Trophoblast cell (in vitro differentiated cells and primary cell): ENCODE measurements at regions not wholly inside any gene's neighbourhood (a gene's known extent, or its start where the extent isn't known, plus 50 kb on each side); places are given as distances from the start of the nearest gene placed in this dataset.
"Not testable (repeated sequence)": the region's sequence is repeated elsewhere in the genome, so short reads cannot be mapped to it uniquely, and the experiment has no call there.

Source experiments
- DNase-seq, 2 donors: peaks; one replicate each; pipeline ENCODE4 v3.0.0-alpha.2; 2016
- H2AFZ ChIP-seq: 2 replicates; pipeline ENCODE4 v1.6.1; 2013; ENCODE audit warnings: low read length, moderate library complexity, mild to moderate bottlenecking; ENCODE audit not compliant: insufficient read depth, poor library complexity
- H2AK5ac ChIP-seq: 2 replicates; pipeline ENCODE4 v1.6.1; 2013; ENCODE audit warnings: mild to moderate bottlenecking, low read length
- H2BK120ac ChIP-seq: 2 replicates; pipeline ENCODE4 v1.6.1; 2013; ENCODE audit warnings: low read length, mild to moderate bottlenecking, moderate library complexity; ENCODE audit not compliant: insufficient read depth, poor library complexity
- H2BK12ac ChIP-seq: 2 replicates; pipeline ENCODE4 v1.6.1; 2013; ENCODE audit warnings: mild to moderate bottlenecking, low read length, moderate library complexity
- H2BK5ac ChIP-seq: 2 replicates; pipeline ENCODE4 v1.6.1; 2013; ENCODE audit warnings: low read length, low read depth, moderate library complexity, mild to moderate bottlenecking; ENCODE audit not compliant: poor library complexity
- H3K14ac ChIP-seq: 2 replicates; pipeline ENCODE4 v1.6.1; 2013; ENCODE audit warnings: mild to moderate bottlenecking, low read length
- H3K18ac ChIP-seq: 2 replicates; pipeline ENCODE4 v1.6.1; 2013; ENCODE audit warnings: mild to moderate bottlenecking, low read length
- H3K23ac ChIP-seq: 2 replicates; pipeline ENCODE4 v1.6.1; 2013; ENCODE audit warnings: low read length
- H3K27ac ChIP-seq: 2 replicates; pipeline ENCODE4 v1.5.1; 2013; ENCODE audit warnings: low read depth, mild to moderate bottlenecking, inconsistent platforms, low read length, moderate library complexity
- H3K27me3 ChIP-seq: 2 replicates; pipeline ENCODE4 v1.6.1; 2013; ENCODE audit warnings: inconsistent platforms, mild to moderate bottlenecking, low read length, moderate library complexity; ENCODE audit not compliant: insufficient read depth
- H3K36me3 ChIP-seq, 2 experiments: 1 replicate in 1 of 2; 2 replicates in 1 of 2; pipeline ENCODE4 v1.6.1; 2013; ENCODE audit warnings: low read length in 2 of 2, mild to moderate bottlenecking in 2 of 2, moderate library complexity in 1 of 2; ENCODE audit not compliant: insufficient read depth in 2 of 2, control insufficient read depth in 1 of 2
- H3K4ac ChIP-seq: 2 replicates; pipeline ENCODE4 v1.6.1; 2013; ENCODE audit warnings: low read depth, mild to moderate bottlenecking, low read length, moderate library complexity
- H3K4me1 ChIP-seq, 2 experiments: 1 replicate in 1 of 2; 2 replicates in 1 of 2; pipeline ENCODE4 v1.6.1; 2013; ENCODE audit warnings: low read length in 2 of 2, mild to moderate bottlenecking in 2 of 2, moderate library complexity in 1 of 2; ENCODE audit not compliant: insufficient read depth in 2 of 2, control insufficient read depth in 1 of 2
- H3K4me2 ChIP-seq: 2 replicates; pipeline ENCODE4 v1.6.1; 2013; ENCODE audit warnings: inconsistent platforms, mild to moderate bottlenecking, low read length, moderate library complexity
- H3K4me3 ChIP-seq: 2 replicates; pipeline ENCODE4 v1.5.1; 2013; ENCODE audit warnings: mild to moderate bottlenecking, low read depth, low read length, inconsistent platforms
- H3K79me1 ChIP-seq: one replicate; pipeline ENCODE4 v1.6.1; 2013; ENCODE audit warnings: low read length
- H3K79me2 ChIP-seq: 2 replicates; pipeline ENCODE4 v1.6.1; 2013; ENCODE audit warnings: low read length, mild to moderate bottlenecking; ENCODE audit not compliant: control insufficient read depth, insufficient read depth, poor library complexity
- H3K9ac ChIP-seq: 2 replicates; pipeline ENCODE4 v1.6.1; 2013; ENCODE audit warnings: mild to moderate bottlenecking, low read length
- H3K9me3 ChIP-seq: 2 replicates; pipeline ENCODE4 v1.6.1; 2013; ENCODE audit warnings: low read depth, mild to moderate bottlenecking, control low read depth, inconsistent platforms, low read length; ENCODE audit not compliant: insufficient read depth
- H4K12ac ChIP-seq: 2 replicates; pipeline ENCODE4 v1.6.1; 2013; ENCODE audit warnings: low read depth, mild to moderate bottlenecking, low read length, moderate library complexity
- H4K8ac ChIP-seq: 2 replicates; pipeline ENCODE4 v1.6.1; 2013; ENCODE audit warnings: low read depth, mild to moderate bottlenecking, low read length, moderate library complexity
- H4K91ac ChIP-seq: one replicate; pipeline ENCODE4 v1.6.1; 2013; ENCODE audit warnings: low read depth, mild to moderate bottlenecking, low read length, moderate library complexity
- WGBS: extraction: QIAGEN DNeasy Blood & Tissue Kit; methylation state at CpG from one replicate; pipeline ENCODE4 v1.1.7; 2013; ENCODE audit warnings: missing lambda C conversion rate; ENCODE audit not compliant: insufficient read length, insufficient coverage; ENCODE audit errors: extremely low coverage; 5-methylcytosine and 5-hydroxymethylcytosine counted together

GRCh38 chrY:20891440-20892160, 135.7 kb downstream of the RPS4Y2 start:
- no CpG with 5 or more reads among the region's 3 CpGs for WGBS
- H3K36me3 ChIP-seq: no peaks in the 10 kb centered on the region
- no peak overlapping the region for H2BK120ac ChIP-seq
- H2AK5ac ChIP-seq: no peak overlapping the region
- H3K4me1 ChIP-seq: no peaks in the 10 kb centered on the region
- no peaks in the 10 kb centered on the region for H3K27me3 ChIP-seq
- no peak overlapping the region for H2AFZ ChIP-seq
- H4K12ac ChIP-seq: no peak overlapping the region
- peaks cover 2% of the 10 kb centered on the region for H3K9me3 ChIP-seq
- no peak overlapping the region for H3K27ac ChIP-seq
- H3K79me1 ChIP-seq: no peaks in the 10 kb centered on the region
- H3K23ac ChIP-seq: no peak overlapping the region
- H3K14ac ChIP-seq: no peak overlapping the region
- H3K18ac ChIP-seq: no peak overlapping the region
- no peak overlapping the region for H2BK5ac ChIP-seq
- DNase-seq: no peak
- no peak overlapping the region for H4K91ac ChIP-seq
- no peak overlapping the region for H3K4me3 ChIP-seq
- H3K4me2 ChIP-seq: no peak overlapping the region
- H3K79me2 ChIP-seq: no peaks in the 10 kb centered on the region
- H3K9ac ChIP-seq: no peak overlapping the region
- no peak overlapping the region for H2BK12ac ChIP-seq
- H3K4ac ChIP-seq: no peak overlapping the region
- no peak overlapping the region for H4K8ac ChIP-seq

DNA sequence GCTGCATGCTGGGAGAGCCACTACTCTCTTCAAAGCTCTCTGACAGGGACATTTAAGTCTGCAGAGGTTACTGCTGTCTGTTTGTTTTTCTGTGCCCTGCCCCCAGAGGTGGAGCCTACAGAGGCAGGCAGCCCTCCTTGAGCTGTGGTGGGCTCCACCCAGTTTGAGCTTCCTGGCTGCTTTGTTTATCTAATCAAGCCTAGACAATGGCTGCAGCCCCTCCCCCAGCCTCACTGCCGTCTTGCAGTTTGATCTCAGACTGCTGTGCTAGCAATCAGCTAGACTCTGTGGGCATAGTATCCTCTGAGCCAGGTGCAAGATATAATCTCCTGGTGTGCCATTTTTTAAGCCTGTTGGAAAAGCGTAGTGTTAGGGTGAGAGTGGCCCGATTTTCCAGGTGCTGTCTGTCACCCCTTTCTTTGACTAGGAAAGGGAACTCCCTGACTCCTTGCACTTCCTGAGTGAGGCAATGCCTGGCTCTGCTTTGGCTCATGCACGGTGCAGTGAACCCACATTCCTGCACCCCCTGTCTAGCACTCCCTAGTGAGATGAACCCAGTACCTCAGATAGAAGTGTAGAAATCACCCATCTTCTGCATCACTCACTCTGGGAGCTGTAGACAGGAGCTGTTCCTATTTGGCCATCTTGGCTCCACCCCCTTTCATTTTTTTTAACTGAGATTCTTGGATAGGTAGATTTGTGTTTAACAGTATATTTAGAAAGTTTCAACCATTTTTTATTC, 169.6 kb downstream of the RPS4Y2 start:
- not testable (repeated sequence) for H3K79me2 ChIP-seq, H2AFZ ChIP-seq, H3K9ac ChIP-seq, H3K4me2 ChIP-seq, H3K4ac ChIP-seq, H3K4me1 ChIP-seq, H4K91ac ChIP-seq, H2BK120ac ChIP-seq, H3K23ac ChIP-seq, H3K4me3 ChIP-seq, H3K9me3 ChIP-seq, H3K79me1 ChIP-seq, H2BK12ac ChIP-seq, H3K27me3 ChIP-seq, H3K18ac ChIP-seq, H3K14ac ChIP-seq, H3K36me3 ChIP-seq, H3K27ac ChIP-seq, H4K8ac ChIP-seq, DNase-seq, H2AK5ac ChIP-seq, H4K12ac ChIP-seq, H2BK5ac ChIP-seq
- no CpG with 5 or more reads among the region's 4 CpGs for WGBS

GRCh38 chrY:20929691-20930342, 173.9 kb downstream of the RPS4Y2 start:
- peaks cover 2% of the 10 kb centered on the region for H3K9me3 ChIP-seq
- H3K14ac ChIP-seq: no peak overlapping the region
- no peak overlapping the region for H2BK5ac ChIP-seq
- H2BK12ac ChIP-seq: no peak overlapping the region
- no peaks in the 10 kb centered on the region for H3K4me1 ChIP-seq
- H3K18ac ChIP-seq: no peak overlapping the region
- H3K27ac ChIP-seq: no peak overlapping the region
- no peak overlapping the region for H2AFZ ChIP-seq
- H3K4me2 ChIP-seq: no peak overlapping the region
- no peak overlapping the region for H3K4me3 ChIP-seq
- H3K79me1 ChIP-seq: no peaks in the 10 kb centered on the region
- DNase-seq: peak in 1 of 2 donors; percentile 4
- no peaks in the 10 kb centered on the region for H3K79me2 ChIP-seq
- no peak overlapping the region for H4K91ac ChIP-seq
- no peak overlapping the region for H4K8ac ChIP-seq
- no peaks in the 10 kb centered on the region for H3K27me3 ChIP-seq
- H3K23ac ChIP-seq: no peak overlapping the region
- H3K9ac ChIP-seq: no peak overlapping the region
- H2AK5ac ChIP-seq: no peak overlapping the region
- no CpG with 5 or more reads among the region's 6 CpGs for WGBS
- H4K12ac ChIP-seq: no peak overlapping the region
- H2BK120ac ChIP-seq: no peak overlapping the region
- no peak overlapping the region for H3K4ac ChIP-seq
- no peaks in the 10 kb centered on the region for H3K36me3 ChIP-seq

DNA sequence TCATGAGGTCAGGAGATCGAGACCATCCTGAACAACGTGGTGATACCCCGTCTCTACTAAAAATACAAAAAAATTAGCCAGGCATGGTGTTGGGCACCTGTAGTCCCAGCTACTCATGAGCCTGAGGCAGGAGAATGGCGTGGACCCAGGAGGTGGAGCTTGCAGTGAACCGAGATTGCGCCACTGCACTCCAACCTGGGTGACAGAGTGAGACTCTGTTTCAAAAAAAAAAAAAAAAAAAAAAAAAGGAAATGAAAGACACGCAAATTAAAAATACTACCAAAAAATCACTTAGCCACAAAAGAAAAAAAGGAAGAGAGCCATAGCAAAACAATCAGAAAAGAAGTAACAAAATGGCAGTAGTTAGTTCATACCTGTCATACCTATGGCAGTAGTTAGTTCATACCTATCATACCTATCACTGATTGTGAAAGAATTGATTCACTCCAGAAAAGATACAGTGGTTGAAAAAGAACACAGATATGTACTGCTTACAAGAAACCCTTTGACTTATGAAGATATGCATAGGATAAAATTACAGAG, 180.9 kb downstream of the RPS4Y2 start:
- not testable (repeated sequence) for H3K79me2 ChIP-seq

More for the DNA sequence above, 180.9 kb downstream of the RPS4Y2 start:
- WGBS: no CpG with 5 or more reads among the region's 7 CpGs
- H3K4me1 ChIP-seq, H3K36me3 ChIP-seq, H2AK5ac ChIP-seq, H3K23ac ChIP-seq, H4K91ac ChIP-seq, H2BK120ac ChIP-seq, H3K14ac ChIP-seq, H4K12ac ChIP-seq, H2BK12ac ChIP-seq, H3K27me3 ChIP-seq, H3K4me2 ChIP-seq, H4K8ac ChIP-seq, H3K18ac ChIP-seq, H3K9me3 ChIP-seq, H3K4ac ChIP-seq, H2AFZ ChIP-seq, H3K79me1 ChIP-seq, H2BK5ac ChIP-seq, DNase-seq, H3K4me3 ChIP-seq, H3K9ac ChIP-seq, H3K27ac ChIP-seq: not testable (repeated sequence)
